NCI-H1105 treated with DMSO at 0.1 percent for 48 hours (cell line): ENCODE measurements at regions not wholly inside any gene's neighbourhood (a gene's known extent, or its start where the extent isn't known, plus 50 kb on each side); places are given as distances from the start of the nearest gene placed in this dataset.

ENCODE experiments used
- DNase-seq: peaks from one replicate; lab custom pipeline; 2025; lab: John Stamatoyannopoulos, UW

GRCh38 chr20:61123751-61124368, 128.2 kb upstream of the CDH4 start:
- no peak for DNase-seq

- no peak for DNase-seq
Observed at GRCh38 chr20:61125076-61125475, 127.0 kb upstream of the CDH4 start.

- no peak for DNase-seq
Observed at GRCh38 chr20:61125546-61126180, 126.4 kb upstream of the CDH4 start.

- DNase-seq: no peak
Observed at GRCh38 chr20:61126369-61127195, 125.5 kb upstream of the CDH4 start.

- DNase-seq: no peak
Observed at GRCh38 chr20:61127311-61128039, 124.6 kb upstream of the CDH4 start.

- no peak for DNase-seq
Observed at GRCh38 chr20:61128701-61129269, 123.3 kb upstream of the CDH4 start.

GRCh38 chr20:61129311-61129710, 122.8 kb upstream of the CDH4 start:
- DNase-seq: no peak

GRCh38 chr20:61130156-61130555, 121.9 kb upstream of the CDH4 start:
- no peak for DNase-seq

GRCh38 chr20:61131944-61132343, 120.1 kb upstream of the CDH4 start:
- DNase-seq: no peak

- no peak for DNase-seq
Observed at GRCh38 chr20:61133611-61134010, 118.5 kb upstream of the CDH4 start.

GRCh38 chr20:61134296-61135030, 117.6 kb upstream of the CDH4 start:
- no peak for DNase-seq

- no peak for DNase-seq
Observed at GRCh38 chr20:61135266-61135665, 116.8 kb upstream of the CDH4 start.

GRCh38 chr20:61135968-61136367, 116.1 kb upstream of the CDH4 start:
- DNase-seq: no peak

- no peak for DNase-seq
Observed at GRCh38 chr20:61138566-61138965, 113.5 kb upstream of the CDH4 start.

GRCh38 chr20:61139031-61139430, 113.0 kb upstream of the CDH4 start:
- no peak for DNase-seq

- DNase-seq: no peak
Observed at GRCh38 chr20:61140576-61140975, 111.5 kb upstream of the CDH4 start.

GRCh38 chr20:61146023-61146422, 106.0 kb upstream of the CDH4 start:
- no peak for DNase-seq

- no peak for DNase-seq
Observed at GRCh38 chr20:61149636-61150035, 102.4 kb upstream of the CDH4 start.

GRCh38 chr20:61157301-61157700, 94.8 kb upstream of the CDH4 start:
- DNase-seq: no peak

GRCh38 chr20:61159957-61160686, 91.9 kb upstream of the CDH4 start:
- no peak for DNase-seq
